Gastrocnemius medialis (tissue), 4 donors: ENCODE measurements at regions not wholly inside any gene's neighbourhood (a gene's known extent, or its start where the extent isn't known, plus 50 kb on each side); places are given as distances from the start of the nearest gene placed in this dataset.

Experiments
- POLR2A ChIP-seq, 2 donors: fragments of 450-650 bp; IDR thresholded peaks; one replicate each; pipeline ENCODE4 v1.6.1; 2017; ENCODE audit warnings: antibody characterized with exemption in 2 of 2, mild to moderate bottlenecking in 2 of 2, moderate library complexity in 2 of 2
- TF ChIP-seq, protein P1 (sequence below), 5 experiments: fragments of 450-650 bp in 3 of 5; fragments of 200-600 bp in 2 of 5; sonication (generic) in 2 of 5; IDR thresholded peaks in 4 of 5; conservative IDR thresholded peaks in 1 of 5; 1 replicate in 4 of 5; 2 replicates in 1 of 5; pipeline ENCODE4 v1.5.1; 2016 to 2019; ENCODE audit warnings: antibody characterized with exemption in 5 of 5, mild to moderate bottlenecking in 3 of 5, moderate library complexity in 3 of 5

DNA sequence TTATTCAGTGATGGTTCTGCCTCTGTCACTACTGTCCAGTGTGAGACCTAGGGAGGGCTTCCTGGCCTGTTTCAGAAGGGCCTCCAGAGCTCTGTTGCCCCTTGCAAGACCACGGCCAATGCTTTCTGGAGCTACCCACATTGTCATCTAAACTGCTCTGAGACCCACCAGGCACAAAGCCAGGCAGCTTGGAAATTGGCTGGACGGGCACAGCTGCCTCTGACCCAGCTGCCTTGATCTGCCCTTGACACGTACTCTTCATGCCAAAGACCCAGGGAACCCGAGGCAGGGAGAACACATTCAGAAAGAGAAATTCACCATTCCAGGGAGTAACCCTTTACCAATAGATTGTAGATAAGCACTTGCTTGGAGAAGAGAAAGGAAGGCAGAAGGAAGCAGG, 183.7 kb upstream of the SIX2 start:
- TF ChIP-seq, protein P1, sequence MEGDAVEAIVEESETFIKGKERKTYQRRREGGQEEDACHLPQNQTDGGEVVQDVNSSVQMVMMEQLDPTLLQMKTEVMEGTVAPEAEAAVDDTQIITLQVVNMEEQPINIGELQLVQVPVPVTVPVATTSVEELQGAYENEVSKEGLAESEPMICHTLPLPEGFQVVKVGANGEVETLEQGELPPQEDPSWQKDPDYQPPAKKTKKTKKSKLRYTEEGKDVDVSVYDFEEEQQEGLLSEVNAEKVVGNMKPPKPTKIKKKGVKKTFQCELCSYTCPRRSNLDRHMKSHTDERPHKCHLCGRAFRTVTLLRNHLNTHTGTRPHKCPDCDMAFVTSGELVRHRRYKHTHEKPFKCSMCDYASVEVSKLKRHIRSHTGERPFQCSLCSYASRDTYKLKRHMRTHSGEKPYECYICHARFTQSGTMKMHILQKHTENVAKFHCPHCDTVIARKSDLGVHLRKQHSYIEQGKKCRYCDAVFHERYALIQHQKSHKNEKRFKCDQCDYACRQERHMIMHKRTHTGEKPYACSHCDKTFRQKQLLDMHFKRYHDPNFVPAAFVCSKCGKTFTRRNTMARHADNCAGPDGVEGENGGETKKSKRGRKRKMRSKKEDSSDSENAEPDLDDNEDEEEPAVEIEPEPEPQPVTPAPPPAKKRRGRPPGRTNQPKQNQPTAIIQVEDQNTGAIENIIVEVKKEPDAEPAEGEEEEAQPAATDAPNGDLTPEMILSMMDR (IDR thresholded peaks at IDR 0.05 in 4 of 5, conservative IDR thresholded peaks at IDR 0.05 in 1 of 5), result no peak
- no peak for TF ChIP-seq POLR2A (IDR thresholded peaks at IDR 0.05)
